ENCODE measurements at regions not wholly inside any gene's neighbourhood (a gene's known extent, or its start where the extent isn't known, plus 50 kb on each side); places are given as distances from the start of the nearest gene placed in this dataset.

- TF ChIP-seq CHD7 (IDR thresholded peaks at IDR 0.05; ENCODE audit: insufficient replicate concordance, low read length) (no peak), TAF7 (optimal IDR thresholded peaks at IDR 0.05; ENCODE audit: borderline replicate concordance, low read depth, low read length) (no peak), NANOG (IDR thresholded peaks at IDR 0.05; ENCODE audit: insufficient read depth, low read depth, low read length, poor library complexity, severe bottlenecking) (no peak), BACH1 (IDR thresholded peaks at IDR 0.05; ENCODE audit: low read length) (no peak), CHD1 (IDR thresholded peaks at IDR 0.05; ENCODE audit: low read depth, low read length) (no peak), SRF (IDR thresholded peaks at IDR 0.05; ENCODE audit: low read depth, low read length) (no peak), PHF8 (conservative IDR thresholded peaks at IDR 0.05; ENCODE audit: low read depth, low read length) (no peak), SIN3A (conservative IDR thresholded peaks at IDR 0.05 in 1 of 2, IDR thresholded peaks at IDR 0.05 in 1 of 2; ENCODE audit: low read depth in 1 of 2, low read length in 2 of 2) (no peak), RFX5 (IDR thresholded peaks at IDR 0.05; ENCODE audit: borderline replicate concordance, low read depth, low read length) (no peak), TEAD4 (IDR thresholded peaks at IDR 0.05; ENCODE audit: low read depth, low read length) (no peak), POLR2AphosphoS5 (IDR thresholded peaks at IDR 0.05; ENCODE audit: low read depth, low read length) (no peak)
These were observed 87.6 kb upstream of the MBNL2 start (continued) for GRCh38 chr13:97134364-97135095.
